Fibroblast of lung (primary cell): ENCODE measurements at regions not wholly inside any gene's neighbourhood (a gene's known extent, or its start where the extent isn't known, plus 50 kb on each side); places are given as distances from the start of the nearest gene placed in this dataset.

ENCODE experiments used
- DNase-seq, 2 donors: peaks; one replicate each; pipeline versions ENCODE4 v3.0.0 to v3.0.0-alpha.2; 2010; ENCODE audit warnings: low read depth in 2 of 2
- H2AFZ ChIP-seq: 2 replicates; pipeline ENCODE4 v1.5.1; 2012; ENCODE audit warnings: low read length, control low read depth, inconsistent platforms
- H3K27ac ChIP-seq: 2 replicates; pipeline ENCODE4 v1.5.1; 2011; ENCODE audit warnings: low read length, control low read depth; ENCODE audit not compliant: insufficient read depth
- H3K27me3 ChIP-seq: 2 replicates; pipeline ENCODE4 v1.5.1; 2011; ENCODE audit warnings: mild to moderate bottlenecking, low read length; ENCODE audit not compliant: control insufficient read depth, insufficient read depth
- H3K36me3 ChIP-seq: 2 replicates; pipeline ENCODE4 v1.5.1; 2011; ENCODE audit warnings: low read length; ENCODE audit not compliant: control insufficient read depth, insufficient read depth
- H3K4me1 ChIP-seq: 2 replicates; pipeline ENCODE4 v1.5.1; 2011; ENCODE audit warnings: low read length; ENCODE audit not compliant: control insufficient read depth, insufficient read depth; ENCODE audit errors: extremely low read depth
- H3K4me2 ChIP-seq: 2 replicates; pipeline ENCODE4 v1.5.1; 2011; ENCODE audit warnings: low read length, control low read depth; ENCODE audit not compliant: insufficient read depth; ENCODE audit errors: extremely low read depth
- H3K4me3 ChIP-seq, 4 experiments: fragments of 200-600 bp in 1 of 4; sonication (generic) in 1 of 4; replicated peaks in 1 of 4; 2 replicates each; pipeline ENCODE4 v1.5.1; 2011 to 2016; ENCODE audit warnings: low read length in 4 of 4, low read depth in 3 of 4, mild to moderate bottlenecking in 3 of 4, control low read depth in 2 of 4, inconsistent platforms in 1 of 4, mixed read lengths in 1 of 4; ENCODE audit not compliant: insufficient read depth in 1 of 4; ENCODE audit errors: control extremely low read depth in 1 of 4
- H3K79me2 ChIP-seq: 2 replicates; pipeline ENCODE4 v1.5.1; 2012; ENCODE audit warnings: mild to moderate bottlenecking, low read length, inconsistent platforms; ENCODE audit not compliant: control insufficient read depth, insufficient read depth
- H3K9ac ChIP-seq: 2 replicates; pipeline ENCODE4 v1.5.1; 2011; ENCODE audit warnings: mild to moderate bottlenecking, low read length, control low read depth; ENCODE audit not compliant: insufficient read depth
- H3K9me3 ChIP-seq: 2 replicates; pipeline ENCODE4 v1.5.1; 2012; ENCODE audit warnings: low read depth, low read length; ENCODE audit not compliant: control insufficient read depth, insufficient read depth
- H4K20me1 ChIP-seq: 2 replicates; pipeline ENCODE4 v1.5.1; 2011; ENCODE audit warnings: low read length; ENCODE audit not compliant: control insufficient read depth, insufficient read depth; ENCODE audit errors: extremely low read depth
- CTCF ChIP-seq, 2 donors: IDR thresholded peaks in 1 of 2; conservative IDR thresholded peaks in 1 of 2; 1 replicate in 1 of 2; 2 replicates in 1 of 2; pipeline ENCODE4 v1.5.1; 2011 to 2012; ENCODE audit warnings: low read length in 2 of 2, control low read depth in 1 of 2, inconsistent platforms in 1 of 2, low read depth in 1 of 2, mild to moderate bottlenecking in 1 of 2
- EZH2 ChIP-seq: IDR thresholded peaks from 2 replicates; pipeline ENCODE4 v1.5.1; 2012; ENCODE audit warnings: low read length, control low read depth, mild to moderate bottlenecking; ENCODE audit errors: missing control alignments

- Histone ChIP-seq H3K79me2 (no peaks in the 10 kb centered on the region), H3K9me3 (no peaks in the 10 kb centered on the region), H3K36me3 (no peaks in the 10 kb centered on the region), H3K4me2 (no peak overlapping the region), H3K9ac (no peak overlapping the region), H3K4me1 (no peaks in the 10 kb centered on the region), H3K27me3 (no peaks in the 10 kb centered on the region), H2AFZ (no peak overlapping the region), H3K27ac (no peak overlapping the region), H3K4me3 (no peak overlapping the region), H4K20me1 (no peaks in the 10 kb centered on the region)
- TF ChIP-seq CTCF (conservative IDR thresholded peaks at IDR 0.05 in 1 of 2, IDR thresholded peaks at IDR 0.05 in 1 of 2; ENCODE audit: low read depth in 1 of 2, low read length in 2 of 2) (no peak), EZH2 (no peak)
- no peak for DNase-seq
These were observed 183.5 kb downstream of the KCNJ2 start for GRCh38 chr17:70352834-70353233.

- no peaks in the 10 kb centered on the region for H3K9me3 ChIP-seq
- no peak for DNase-seq
- no peaks in the 10 kb centered on the region for H4K20me1 ChIP-seq
- no peaks in the 10 kb centered on the region for H3K36me3 ChIP-seq
- no peak overlapping the region for H3K4me3 ChIP-seq
- H3K27me3 ChIP-seq: no peaks in the 10 kb centered on the region
- no peak overlapping the region for H3K27ac ChIP-seq
- H3K4me2 ChIP-seq: no peak overlapping the region
- H3K79me2 ChIP-seq: no peaks in the 10 kb centered on the region
- no peak overlapping the region for H2AFZ ChIP-seq
- no peak overlapping the region for H3K9ac ChIP-seq
- no peak for TF ChIP-seq EZH2
- TF ChIP-seq CTCF (conservative IDR thresholded peaks at IDR 0.05 in 1 of 2, IDR thresholded peaks at IDR 0.05 in 1 of 2; ENCODE audit: low read depth in 1 of 2, low read length in 2 of 2): no peak
- no peaks in the 10 kb centered on the region for H3K4me1 ChIP-seq
These were observed 184.2 kb downstream of the KCNJ2 start for GRCh38 chr17:70353408-70354092.

GRCh38 chr17:70355185-70355584 is 185.9 kb downstream of the KCNJ2 start:
- H3K9me3 ChIP-seq: no peaks in the 10 kb centered on the region
- TF ChIP-seq EZH2 (no peak), CTCF (conservative IDR thresholded peaks at IDR 0.05 in 1 of 2, IDR thresholded peaks at IDR 0.05 in 1 of 2; ENCODE audit: low read depth in 1 of 2, low read length in 2 of 2) (no peak)
- H3K79me2 ChIP-seq: no peaks in the 10 kb centered on the region
- no peak overlapping the region for H3K4me2 ChIP-seq
- DNase-seq: peak in 1 of 2 donors; percentile 19
- no peaks in the 10 kb centered on the region for H3K36me3 ChIP-seq
- H3K27me3 ChIP-seq: no peaks in the 10 kb centered on the region
- H3K4me3 ChIP-seq: no peak overlapping the region
- H2AFZ ChIP-seq: no peak overlapping the region
- no peak overlapping the region for H3K27ac ChIP-seq
- H3K4me1 ChIP-seq: no peaks in the 10 kb centered on the region
- H3K9ac ChIP-seq: no peak overlapping the region
- no peaks in the 10 kb centered on the region for H4K20me1 ChIP-seq
